SKM-1 treated with dmso at 0.1 percent for 144 hours (cell line): ENCODE measurements at regions not wholly inside any gene's neighbourhood (a gene's known extent, or its start where the extent isn't known, plus 50 kb on each side); places are given as distances from the start of the nearest gene placed in this dataset.

Experiments used
- DNase-seq: peaks from one replicate; lab custom pipeline; 2025; ENCODE audit not compliant: unreplicated experiment; lab: John Stamatoyannopoulos, UW

DNA sequence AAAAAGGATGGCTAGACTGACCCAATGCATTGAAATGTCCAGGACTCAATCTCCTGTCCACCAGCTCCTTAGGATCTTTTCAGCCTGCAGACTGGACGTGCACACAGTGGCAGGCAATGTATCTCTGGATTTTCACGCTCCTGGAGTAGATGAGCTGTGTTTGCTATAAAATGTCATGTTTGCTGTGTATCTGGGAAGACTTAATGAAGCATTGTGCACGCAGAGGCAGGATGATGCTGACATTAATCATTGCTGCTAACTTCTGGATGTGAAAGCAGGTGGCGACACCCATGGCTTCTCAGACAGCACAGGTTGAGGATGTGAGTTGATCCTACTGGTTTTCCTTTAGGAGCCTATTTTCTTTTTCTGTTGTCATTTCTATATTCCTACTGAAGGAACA lies 133.1 kb upstream of the PCSK2 start:
- DNase-seq, result no peak

DNA sequence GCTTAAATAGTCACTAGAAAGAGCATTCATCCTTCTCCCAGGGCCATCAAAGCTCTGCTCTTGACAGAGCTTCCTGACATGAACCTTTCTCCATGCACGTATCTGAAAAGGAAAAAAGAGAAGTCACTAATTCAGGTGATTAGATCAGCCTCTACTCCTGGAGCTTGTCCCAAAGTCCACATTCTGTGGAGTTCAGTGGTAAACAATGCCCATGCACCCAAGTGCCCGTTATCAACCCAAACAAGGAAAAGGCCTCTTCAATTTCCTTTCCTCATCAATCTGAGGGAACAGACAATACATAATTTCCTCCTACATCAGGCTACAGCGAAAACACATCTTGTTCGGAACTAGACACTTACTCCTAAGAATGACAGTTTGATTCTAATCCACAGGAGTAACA lies 129.2 kb upstream of the PCSK2 start:
- no peak for DNase-seq

DNA sequence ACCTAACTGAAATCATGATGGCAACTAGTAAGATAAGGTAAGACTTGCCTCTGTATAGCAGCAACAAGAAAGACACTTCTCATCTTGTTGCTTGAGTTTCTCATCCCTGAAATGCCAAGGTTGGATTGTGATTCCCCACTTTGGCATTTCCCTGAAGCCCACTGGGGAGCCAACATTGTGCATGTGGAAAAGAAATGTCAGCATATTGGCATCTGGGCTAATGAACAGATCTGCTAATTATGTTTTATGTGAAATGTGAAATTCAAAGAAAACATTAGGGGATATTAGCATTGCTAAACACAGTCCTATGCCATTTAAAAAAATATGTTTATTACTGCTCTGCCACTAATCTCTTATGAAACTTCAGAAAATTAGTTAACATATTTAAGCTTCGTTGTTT lies 126.3 kb upstream of the PCSK2 start:
- DNase-seq, result no peak

DNA sequence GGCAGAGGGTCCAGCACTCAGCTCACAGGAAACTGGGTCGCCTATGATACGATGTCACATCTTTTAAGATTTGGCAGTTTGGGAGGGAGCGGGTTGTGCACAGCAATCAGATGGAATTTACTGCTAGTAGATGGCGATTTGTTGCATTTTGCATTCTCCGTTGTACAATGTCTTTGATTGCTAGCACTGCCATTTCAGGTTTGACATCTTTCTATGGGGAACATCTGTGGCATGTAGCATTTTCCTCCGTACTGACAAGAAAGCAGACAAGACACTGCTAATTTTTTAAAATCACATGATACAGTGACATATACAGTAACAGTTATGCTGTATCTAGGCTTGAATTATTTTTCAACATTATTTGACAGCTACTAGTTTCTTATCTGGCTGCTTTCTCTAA lies 119.7 kb upstream of the PCSK2 start:
- DNase-seq, result no peak

DNA sequence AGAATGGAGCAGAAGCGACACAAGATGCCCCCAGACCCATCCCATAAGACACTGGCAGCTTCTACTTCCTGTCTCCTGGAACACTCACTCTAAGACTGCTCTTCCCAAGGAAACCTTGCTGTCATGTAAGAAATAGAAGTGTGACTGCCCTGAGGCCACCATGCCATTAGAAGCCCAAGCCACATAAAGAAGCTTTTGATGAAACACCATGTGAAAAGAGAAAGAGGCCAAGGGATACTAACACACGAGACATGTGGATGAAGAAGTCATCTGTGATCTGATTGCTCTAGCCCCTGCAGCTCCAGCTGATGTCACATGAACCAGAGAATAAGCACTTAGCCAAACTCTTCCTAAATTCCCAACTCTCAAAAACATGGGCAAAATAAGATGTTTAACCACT lies 117.9 kb upstream of the PCSK2 start:
- no peak for DNase-seq

DNA sequence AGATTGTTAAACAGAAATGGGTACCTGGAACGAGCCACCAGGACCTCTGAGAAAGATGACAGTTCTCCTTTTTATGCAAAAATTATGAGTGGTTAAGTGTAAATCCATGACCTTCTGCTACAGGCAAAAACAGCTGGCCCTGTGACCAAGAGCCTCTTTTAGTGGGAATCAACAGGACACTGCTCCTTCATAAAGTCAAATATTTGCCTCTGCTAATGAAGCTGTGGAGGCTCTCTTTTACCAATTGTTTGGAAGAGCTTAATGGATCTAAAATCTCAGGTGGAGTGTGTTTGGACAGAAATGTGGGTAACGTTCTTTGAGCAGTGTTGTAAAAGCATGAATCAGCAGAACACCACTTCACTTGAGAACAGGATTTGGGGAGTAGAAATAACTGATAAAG lies 117.5 kb upstream of the PCSK2 start:
- no peak for DNase-seq

DNA sequence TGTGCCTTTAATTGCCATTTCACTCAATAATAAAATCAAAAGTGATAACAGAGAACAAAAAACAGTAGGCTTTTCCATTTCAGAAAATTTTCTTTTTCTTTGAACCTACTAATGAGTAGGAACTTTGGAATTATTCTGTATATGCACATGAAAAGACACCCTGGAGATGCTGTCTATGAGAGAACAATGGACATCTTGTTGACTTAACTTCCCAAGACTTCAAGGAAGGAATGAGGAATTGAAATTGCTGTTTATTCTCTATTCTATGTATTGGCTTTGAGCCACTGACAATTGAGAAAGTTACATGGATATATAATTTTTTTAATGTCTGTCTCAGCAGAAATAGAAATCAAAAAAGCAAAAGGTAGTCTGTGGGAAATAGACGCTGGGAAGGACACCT lies 98.6 kb upstream of the PCSK2 start:
- no peak for DNase-seq

GRCh38 chr20:17129089-17129488 lies 97.8 kb upstream of the PCSK2 start:
- no peak for DNase-seq

- no peak for DNase-seq
Observed at GRCh38 chr20:17137692-17138091, 89.1 kb upstream of the PCSK2 start.

GRCh38 chr20:17138237-17138636 lies 88.6 kb upstream of the PCSK2 start:
- DNase-seq, result no peak

DNA sequence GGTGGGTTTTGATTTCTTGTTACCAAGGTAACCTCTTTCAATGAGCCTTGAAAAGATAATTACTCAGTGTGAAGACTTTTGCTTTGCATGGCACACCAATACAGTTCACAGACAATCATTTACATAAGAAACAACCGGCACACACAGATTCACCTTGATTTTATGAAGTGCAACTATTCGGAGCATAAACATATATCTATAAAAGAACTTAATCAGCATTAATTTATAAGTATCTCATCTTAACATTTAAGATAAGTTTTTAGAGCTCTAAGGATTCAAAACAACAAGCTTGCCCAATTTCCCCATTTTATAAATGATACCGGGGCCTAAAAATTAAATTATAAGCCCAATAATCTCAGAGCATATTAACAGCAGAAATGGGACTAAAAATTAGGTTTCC lies 85.9 kb upstream of the PCSK2 start:
- DNase-seq, result no peak

DNA sequence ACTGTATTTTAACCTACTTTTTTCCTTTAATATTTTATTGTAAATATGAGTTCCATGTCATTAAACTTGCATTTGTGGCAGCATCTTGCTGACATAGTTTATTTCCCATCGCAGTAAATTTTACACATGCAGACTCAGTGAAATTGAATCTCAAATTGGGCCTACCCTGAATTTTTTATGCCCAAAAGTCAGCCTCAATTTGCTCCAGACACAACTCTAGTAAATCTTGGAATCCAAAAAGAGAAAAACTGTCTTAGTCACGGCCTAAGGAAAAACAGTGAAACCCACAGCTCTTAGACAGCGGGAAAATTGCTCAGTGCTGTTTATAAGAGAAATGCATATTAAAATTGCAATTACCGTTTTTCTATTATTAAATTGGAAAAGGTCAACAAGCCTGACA lies 85.3 kb upstream of the PCSK2 start:
- DNase-seq, result no peak

- DNase-seq, result no peak
Observed at GRCh38 chr20:17142666-17143065, 84.2 kb upstream of the PCSK2 start.

- no peak for DNase-seq
Observed at GRCh38 chr20:17150858-17151257, 76.0 kb upstream of the PCSK2 start.

- DNase-seq, result no peak
Observed at GRCh38 chr20:17155401-17155800, 71.4 kb upstream of the PCSK2 start.

DNA sequence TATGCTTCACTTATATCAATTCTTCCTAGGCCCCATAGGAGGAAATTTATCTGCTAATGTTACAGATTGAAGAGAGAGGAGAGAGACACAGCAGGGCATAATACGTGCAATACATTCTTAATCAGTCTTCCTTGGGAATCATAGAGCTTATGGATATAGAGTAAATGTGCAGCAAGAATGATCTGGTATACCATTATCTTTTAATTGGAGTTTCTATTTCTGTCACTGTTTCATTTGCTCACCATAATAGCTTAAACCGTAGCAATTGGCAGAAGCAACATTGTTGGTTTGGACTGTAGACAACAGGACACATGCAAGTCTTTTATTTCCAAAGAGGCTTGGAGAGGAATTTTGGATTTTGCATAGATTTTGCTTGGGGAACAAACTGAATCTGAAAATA lies 68.1 kb upstream of the PCSK2 start:
- no peak for DNase-seq

GRCh38 chr20:17161673-17162481 lies 65.0 kb upstream of the PCSK2 start:
- no peak for DNase-seq

DNA sequence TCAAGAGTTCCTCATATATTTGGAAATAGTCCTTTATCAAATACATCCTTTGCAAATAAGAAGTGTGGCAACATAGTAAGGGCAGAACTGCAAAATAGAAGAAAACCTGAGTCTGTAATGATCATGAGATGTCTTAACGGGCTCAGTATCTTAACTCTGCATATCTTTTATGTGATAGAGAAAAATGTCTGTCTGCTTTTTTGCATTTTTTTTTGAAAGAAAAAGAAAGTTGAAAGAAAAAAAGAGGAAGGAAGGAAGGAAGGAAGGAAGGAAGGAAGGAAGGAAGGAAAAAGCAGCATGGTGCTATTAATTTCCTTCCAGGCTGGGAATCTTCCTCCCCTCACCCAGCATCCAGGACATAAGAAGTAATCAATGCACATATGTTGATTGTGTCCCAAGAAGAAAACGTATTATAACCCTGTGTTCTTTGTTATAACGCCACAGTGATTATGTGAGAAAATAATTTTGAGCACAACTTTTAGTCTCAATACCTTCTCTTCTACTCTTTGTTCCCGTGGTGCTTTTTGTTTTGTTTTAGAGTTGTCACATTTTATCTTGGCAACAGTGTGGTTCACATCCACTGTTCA lies 58.7 kb upstream of the PCSK2 start:
- no peak for DNase-seq

DNA sequence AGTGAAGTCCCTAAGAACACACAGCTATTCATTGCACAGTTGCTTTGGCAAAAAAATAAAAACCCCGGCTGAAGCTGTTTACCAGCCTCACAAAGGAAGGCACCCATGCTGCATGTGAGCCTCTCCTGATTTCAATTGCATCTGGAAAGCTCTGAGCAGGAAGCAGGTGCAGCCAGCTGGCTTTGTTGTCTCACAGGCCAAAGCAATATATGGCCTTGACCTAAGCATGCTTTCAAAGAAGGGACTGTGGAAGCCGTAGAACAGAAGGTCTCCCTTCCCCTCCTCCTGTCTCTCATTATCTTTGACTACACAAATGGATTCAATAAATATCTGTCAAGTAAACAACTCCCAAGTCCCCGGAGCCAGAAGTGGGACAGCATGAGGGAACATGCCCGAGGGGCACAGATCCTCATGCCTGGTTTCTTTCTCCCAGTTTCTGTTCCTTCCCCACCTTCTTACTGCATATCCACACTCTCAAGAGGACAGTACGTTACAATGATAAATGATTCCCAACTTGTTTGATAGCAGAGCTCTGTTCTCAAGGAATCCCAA lies 57.2 kb upstream of the PCSK2 start:
- DNase-seq, result no peak

GRCh38 chr20:17171746-17172280 lies 55.0 kb upstream of the PCSK2 start:
- DNase-seq, result no peak

GRCh38 chr20:17172836-17173516 lies 53.9 kb upstream of the PCSK2 start:
- DNase-seq, result no peak
